Panc1 (cell line): ENCODE measurements at regions not wholly inside any gene's neighbourhood (a gene's known extent, or its start where the extent isn't known, plus 50 kb on each side); places are given as distances from the start of the nearest gene placed in this dataset.

Source experiments
- POLR2AphosphoS5 ChIP-seq: IDR thresholded peaks from 2 replicates; pipeline ENCODE4 v1.6.1; 2012; ENCODE audit warnings: mild to moderate bottlenecking, low read depth, low read length, moderate library complexity
- SIN3A ChIP-seq: IDR thresholded peaks from 2 replicates; pipeline ENCODE4 v1.6.1; 2012; ENCODE audit warnings: low read depth, mild to moderate bottlenecking, low read length, moderate library complexity, borderline replicate concordance; ENCODE audit not compliant: insufficient read depth
- TF ChIP-seq, protein P1 (sequence below): fragments of 450-650 bp; IDR thresholded peaks from 2 replicates; pipeline ENCODE4 v1.5.1; 2017; ENCODE audit warnings: mild to moderate bottlenecking

DNA sequence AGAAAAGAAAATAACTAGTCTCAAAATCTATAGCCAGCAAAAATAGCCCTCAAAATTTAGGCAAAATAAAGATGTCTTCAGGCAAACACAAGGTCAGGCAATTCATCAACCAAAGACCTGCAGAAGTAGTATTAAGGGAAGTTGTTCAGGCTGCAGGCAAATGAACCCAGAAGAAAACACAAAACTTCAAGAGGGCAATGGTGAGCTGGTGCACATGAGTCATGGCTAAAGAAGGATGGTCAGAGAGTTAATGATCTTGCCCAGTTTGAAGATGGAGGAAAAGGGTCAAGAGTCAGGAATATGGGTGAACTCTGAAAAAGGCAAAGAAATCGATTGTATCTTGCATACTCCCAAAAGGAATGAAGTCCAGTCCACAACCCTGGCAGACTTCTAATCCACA lies 83.1 kb upstream of the FAT4 start:
- TF ChIP-seq POLR2AphosphoS5 = no peak
- TF ChIP-seq, protein P1, sequence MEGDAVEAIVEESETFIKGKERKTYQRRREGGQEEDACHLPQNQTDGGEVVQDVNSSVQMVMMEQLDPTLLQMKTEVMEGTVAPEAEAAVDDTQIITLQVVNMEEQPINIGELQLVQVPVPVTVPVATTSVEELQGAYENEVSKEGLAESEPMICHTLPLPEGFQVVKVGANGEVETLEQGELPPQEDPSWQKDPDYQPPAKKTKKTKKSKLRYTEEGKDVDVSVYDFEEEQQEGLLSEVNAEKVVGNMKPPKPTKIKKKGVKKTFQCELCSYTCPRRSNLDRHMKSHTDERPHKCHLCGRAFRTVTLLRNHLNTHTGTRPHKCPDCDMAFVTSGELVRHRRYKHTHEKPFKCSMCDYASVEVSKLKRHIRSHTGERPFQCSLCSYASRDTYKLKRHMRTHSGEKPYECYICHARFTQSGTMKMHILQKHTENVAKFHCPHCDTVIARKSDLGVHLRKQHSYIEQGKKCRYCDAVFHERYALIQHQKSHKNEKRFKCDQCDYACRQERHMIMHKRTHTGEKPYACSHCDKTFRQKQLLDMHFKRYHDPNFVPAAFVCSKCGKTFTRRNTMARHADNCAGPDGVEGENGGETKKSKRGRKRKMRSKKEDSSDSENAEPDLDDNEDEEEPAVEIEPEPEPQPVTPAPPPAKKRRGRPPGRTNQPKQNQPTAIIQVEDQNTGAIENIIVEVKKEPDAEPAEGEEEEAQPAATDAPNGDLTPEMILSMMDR = no peak
- no peak for TF ChIP-seq SIN3A
